ENCODE measurements at regions not wholly inside any gene's neighbourhood (a gene's known extent, or its start where the extent isn't known, plus 50 kb on each side); places are given as distances from the start of the nearest gene placed in this dataset.

DNA sequence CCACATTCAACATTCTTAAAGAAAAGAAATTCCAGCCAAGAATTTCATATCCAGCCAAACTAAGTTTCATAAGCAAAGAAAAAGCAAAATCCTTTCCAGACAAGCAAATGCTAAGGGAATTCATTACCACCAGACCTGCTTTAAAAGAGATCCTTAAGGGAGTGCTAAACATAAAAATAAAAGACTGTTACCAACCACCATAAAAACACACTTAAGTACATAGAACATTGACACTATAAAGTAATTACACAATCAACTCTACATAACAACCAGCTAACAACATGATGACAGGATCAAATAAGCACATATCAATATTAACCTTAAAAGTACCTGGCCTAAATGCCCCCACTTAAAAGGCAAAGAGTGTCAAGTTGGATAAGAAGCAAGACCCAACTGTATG lies 153.5 kb downstream of the FTCDNL1 start:
- TF ChIP-seq, protein P1, sequence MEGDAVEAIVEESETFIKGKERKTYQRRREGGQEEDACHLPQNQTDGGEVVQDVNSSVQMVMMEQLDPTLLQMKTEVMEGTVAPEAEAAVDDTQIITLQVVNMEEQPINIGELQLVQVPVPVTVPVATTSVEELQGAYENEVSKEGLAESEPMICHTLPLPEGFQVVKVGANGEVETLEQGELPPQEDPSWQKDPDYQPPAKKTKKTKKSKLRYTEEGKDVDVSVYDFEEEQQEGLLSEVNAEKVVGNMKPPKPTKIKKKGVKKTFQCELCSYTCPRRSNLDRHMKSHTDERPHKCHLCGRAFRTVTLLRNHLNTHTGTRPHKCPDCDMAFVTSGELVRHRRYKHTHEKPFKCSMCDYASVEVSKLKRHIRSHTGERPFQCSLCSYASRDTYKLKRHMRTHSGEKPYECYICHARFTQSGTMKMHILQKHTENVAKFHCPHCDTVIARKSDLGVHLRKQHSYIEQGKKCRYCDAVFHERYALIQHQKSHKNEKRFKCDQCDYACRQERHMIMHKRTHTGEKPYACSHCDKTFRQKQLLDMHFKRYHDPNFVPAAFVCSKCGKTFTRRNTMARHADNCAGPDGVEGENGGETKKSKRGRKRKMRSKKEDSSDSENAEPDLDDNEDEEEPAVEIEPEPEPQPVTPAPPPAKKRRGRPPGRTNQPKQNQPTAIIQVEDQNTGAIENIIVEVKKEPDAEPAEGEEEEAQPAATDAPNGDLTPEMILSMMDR (IDR thresholded peaks at IDR 0.05) = no peak
- no peak for TF ChIP-seq POLR2A (IDR thresholded peaks at IDR 0.05)
